HCT116 (cell line): ENCODE measurements at regions not wholly inside any gene's neighbourhood (a gene's known extent, or its start where the extent isn't known, plus 50 kb on each side); places are given as distances from the start of the nearest gene placed in this dataset.

ENCODE experiments used
- ATAC-seq: fragments of 200-7000 bp; cut with Tn5 transposase; 2 replicates; pipeline ENCODE4 v1.9.1; 2020; ENCODE audit warnings: mild to moderate bottlenecking, moderate library complexity
- BruUV-seq: library from RNA; stranded (reverse); fragments of 400-500 nt; replicated peaks from 2 replicates; lab custom pipeline; 2021; lab: Mats Ljungman, UMichigan
- CTCF ChIA-PET: fragments of 300-600 bp; sonication (Branson Sonifier 250); formaldehyde crosslinking; loops from one replicate; lab custom pipeline; 2021; ENCODE audit warnings: antibody characterized with exemption; lab: Charles Lee
- POLR2A ChIA-PET: fragments of 300-600, 350-600 bp; sonication (Branson Sonifier 250); formaldehyde crosslinking; loops from one replicate; lab custom pipeline; 2021; ENCODE audit warnings: antibody characterized with exemption; lab: Charles Lee
- RAD21 ChIA-PET, 2 experiments: fragments of 300-600 bp; sonication (Branson Sonifier 250); formaldehyde crosslinking; loops; one replicate each; lab custom pipeline; 2023; ENCODE audit warnings: low total read pairs in 2 of 2; ENCODE audit not compliant: uncharacterized antibody in 2 of 2, unreplicated experiment in 2 of 2, low non-redundant PET in 1 of 2; lab: Charles Lee
- DNase-seq: peaks from one replicate; pipeline ENCODE4 v3.0.0-alpha.2; 2010; ENCODE audit warnings: low read depth, low spot score
- H2AFZ ChIP-seq: fragments of 200-600 bp; shearing (Covaris generic), sonication (generic); 2 replicates; pipeline ENCODE4 v1.6.1; 2017; ENCODE audit warnings: low read depth, mixed run types, mixed read lengths, antibody characterized with exemption, low read length; ENCODE audit not compliant: poor library complexity, severe bottlenecking
- H3K27ac ChIP-seq: 2 replicates; pipeline ENCODE4 v1.5.1; 2012; ENCODE audit warnings: low read depth, low read length
- H3K27me3 ChIP-seq: fragments of 200-600 bp; sonication (generic); 2 replicates; pipeline ENCODE4 v1.6.1; 2016; ENCODE audit warnings: mixed run types, low read length, mixed read lengths; ENCODE audit not compliant: insufficient read depth
- H3K36me3 ChIP-seq, 2 experiments: fragments of 200-500 bp in 1 of 2; fragments of 200-600 bp in 1 of 2; sonication (Bioruptor generic) in 1 of 2; sonication (generic) in 1 of 2; 2 replicates each; pipeline versions ENCODE4 v1.5.1 to v1.6.1; 2014 to 2016; ENCODE audit warnings: low read length in 2 of 2, inconsistent platforms in 1 of 2, mixed read lengths in 1 of 2, mixed run types in 1 of 2; ENCODE audit not compliant: insufficient read depth in 2 of 2, control insufficient read depth in 1 of 2
- H3K4me1 ChIP-seq, 2 experiments: fragments of 200-600 bp in 1 of 2; sonication (generic) in 1 of 2; 2 replicates each; pipeline versions ENCODE4 v1.5.1 to v1.6.1; 2012 to 2017; ENCODE audit warnings: low read length in 2 of 2, inconsistent platforms in 1 of 2, mild to moderate bottlenecking in 1 of 2, mixed read lengths in 1 of 2, mixed run types in 1 of 2, moderate library complexity in 1 of 2; ENCODE audit not compliant: insufficient read depth in 2 of 2, control insufficient read depth in 1 of 2
- H3K4me2 ChIP-seq: fragments of 200-600 bp; sonication (generic); 2 replicates; pipeline ENCODE4 v1.6.1; 2017; ENCODE audit warnings: mixed run types, low read length, mixed read lengths
- H3K4me3 ChIP-seq, 2 experiments: fragments of 200-600 bp in 1 of 2; sonication (generic) in 1 of 2; replicated peaks in 1 of 2; 2 replicates each; pipeline ENCODE4 v1.5.1; 2011 to 2016; ENCODE audit warnings: low read length in 2 of 2, control low read depth in 1 of 2, low read depth in 1 of 2, mild to moderate bottlenecking in 1 of 2, mixed read lengths in 1 of 2, mixed run types in 1 of 2
- H3K79me2 ChIP-seq: fragments of 200-600 bp; sonication (generic); 2 replicates; pipeline ENCODE4 v1.6.1; 2017; ENCODE audit warnings: mild to moderate bottlenecking, mixed run types, low read length, moderate library complexity, mixed read lengths; ENCODE audit not compliant: insufficient read depth
- H3K9ac ChIP-seq: fragments of 200-600 bp; sonication (generic); 2 replicates; pipeline ENCODE4 v1.6.1; 2016; ENCODE audit warnings: low read length, mixed read lengths
- H3K9me2 ChIP-seq: fragments of 200-600 bp; sonication (generic), shearing (Covaris generic); 2 replicates; pipeline ENCODE4 v1.6.1; 2017; ENCODE audit warnings: mixed run types, mild to moderate bottlenecking, moderate library complexity; ENCODE audit not compliant: insufficient read depth
- H3K9me3 ChIP-seq, 2 experiments: fragments of 200-500 bp in 1 of 2; fragments of 200-600 bp in 1 of 2; sonication (Bioruptor generic) in 1 of 2; sonication (generic) in 1 of 2; 2 replicates each; pipeline ENCODE4 v1.6.1; 2014 to 2017; ENCODE audit warnings: low read length in 2 of 2, mixed read lengths in 2 of 2, inconsistent platforms in 1 of 2, low read depth in 1 of 2, mild to moderate bottlenecking in 1 of 2, mixed run types in 1 of 2, moderate library complexity in 1 of 2; ENCODE audit not compliant: control insufficient read depth in 1 of 2, insufficient read depth in 1 of 2
- H4K20me1 ChIP-seq: fragments of 200-600 bp; sonication (generic), shearing (Covaris generic); 2 replicates; pipeline ENCODE4 v1.6.1; 2017; ENCODE audit warnings: mixed run types, mild to moderate bottlenecking, moderate library complexity; ENCODE audit not compliant: insufficient read depth
- ATF3 ChIP-seq: IDR thresholded peaks from 2 replicates; pipeline ENCODE4 v1.6.1; 2012
- CBX3 ChIP-seq: IDR thresholded peaks from 2 replicates; pipeline ENCODE4 v1.6.1; 2012; ENCODE audit warnings: low read depth
- CEBPB ChIP-seq: IDR thresholded peaks from 2 replicates; pipeline ENCODE4 v1.6.1; 2012; ENCODE audit warnings: low read depth
- CTCF ChIP-seq, 3 experiments: fragments of 200-600 bp in 1 of 3; sonication (generic) in 1 of 3; IDR thresholded peaks in 2 of 3; conservative IDR thresholded peaks in 1 of 3; 2 replicates each; pipeline ENCODE4 v1.5.1; 2012 to 2017; ENCODE audit warnings: low read depth in 2 of 3, low read length in 2 of 3, antibody characterized with exemption in 1 of 3, borderline replicate concordance in 1 of 3, control low read depth in 1 of 3, mild to moderate bottlenecking in 1 of 3, mixed read lengths in 1 of 3, mixed run types in 1 of 3, moderate library complexity in 1 of 3; ENCODE audit not compliant: insufficient read depth in 1 of 3
- EGR1 ChIP-seq: IDR thresholded peaks from 2 replicates; pipeline ENCODE4 v1.6.1; 2012; ENCODE audit warnings: low read depth
- EZH2 ChIP-seq: fragments of 200-600 bp; sonication (generic); IDR thresholded peaks from 2 replicates; pipeline ENCODE4 v1.6.1; 2017; ENCODE audit warnings: antibody characterized with exemption, mixed run types
- EZH2phosphoT487 ChIP-seq: fragments of 200-600 bp; IDR thresholded peaks from 2 replicates; pipeline ENCODE4 v1.6.1; 2018; ENCODE audit warnings: antibody characterized with exemption, borderline replicate concordance
- JUND ChIP-seq: IDR thresholded peaks from 2 replicates; pipeline ENCODE4 v1.6.1; 2012
- MAX ChIP-seq: IDR thresholded peaks from 2 replicates; pipeline ENCODE4 v1.6.1; 2012
- POLR2AphosphoS5 ChIP-seq: IDR thresholded peaks from 2 replicates; pipeline ENCODE4 v1.6.1; 2011; ENCODE audit warnings: mild to moderate bottlenecking, low read depth, low read length, moderate library complexity
- REST ChIP-seq: IDR thresholded peaks from 2 replicates; pipeline ENCODE4 v1.6.1; 2012; ENCODE audit warnings: low read depth
- SIN3A ChIP-seq: IDR thresholded peaks from 2 replicates; pipeline ENCODE4 v1.6.1; 2012; ENCODE audit warnings: low read depth
- SRF ChIP-seq: IDR thresholded peaks from 2 replicates; pipeline ENCODE4 v1.6.1; 2012; ENCODE audit warnings: low read depth
- TCF7L2 ChIP-seq: IDR thresholded peaks from 2 replicates; pipeline ENCODE4 v1.7.0; 2011; ENCODE audit warnings: borderline replicate concordance, inconsistent platforms; ENCODE audit not compliant: insufficient read depth, insufficient read length; ENCODE audit errors: extremely low read depth
- YY1 ChIP-seq: IDR thresholded peaks from 2 replicates; pipeline ENCODE4 v1.6.1; 2011; ENCODE audit warnings: low read length, low read depth, moderate library complexity, mild to moderate bottlenecking; ENCODE audit not compliant: insufficient replicate concordance; ENCODE audit errors: extremely low read depth
- ZBTB33 ChIP-seq: IDR thresholded peaks from 2 replicates; pipeline ENCODE4 v1.6.1; 2011; ENCODE audit warnings: mild to moderate bottlenecking, low read length, moderate library complexity; ENCODE audit not compliant: insufficient replicate concordance; ENCODE audit errors: extremely low read depth
- ZFX ChIP-seq: fragments of 450-650 bp; IDR thresholded peaks from 2 replicates; pipeline ENCODE4 v1.6.1; 2017
- ZNF274 ChIP-seq: fragments of 200-500 bp; sonication (Bioruptor generic); IDR thresholded peaks from 2 replicates; pipeline ENCODE4 v1.6.1; 2014; ENCODE audit warnings: mild to moderate bottlenecking, low read depth, low read length, inconsistent platforms
- intact Hi-C: fragments of 100-400 bp; cut with micrococcal nuclease; formaldehyde crosslinking; loops from 2 replicates; pipeline ENCODE4 v1.10.0; 2022

GRCh38 chr13:47656651-47657050, 344.4 kb downstream of the SUCLA2 start (continued):
- TF ChIP-seq POLR2AphosphoS5 = no peak
- no peak for TF ChIP-seq EZH2
- TF ChIP-seq CTCF (IDR thresholded peaks at IDR 0.05 in 2 of 3, conservative IDR thresholded peaks at IDR 0.05 in 1 of 3; ENCODE audit: borderline replicate concordance in 1 of 3, insufficient read depth in 1 of 3, low read depth in 2 of 3, low read length in 2 of 3) = no peak
- no peak for TF ChIP-seq ATF3
- TF ChIP-seq EZH2phosphoT487 = no peak
- TF ChIP-seq SIN3A = no peak

- ChIA-PET RAD21 (no interaction called here), POLR2A (no interaction called here), CTCF (no interaction called here)
- Histone ChIP-seq H3K36me3 (no peaks in the 10 kb centered on the region), H3K4me2 (no peak overlapping the region), H3K9me3 (no peaks in the 10 kb centered on the region), H3K27ac (no peak overlapping the region), H3K79me2 (no peaks in the 10 kb centered on the region), H3K9me2 (no peaks in the 10 kb centered on the region), H3K9ac (no peak overlapping the region), H3K4me1 (no peaks in the 10 kb centered on the region), H3K4me3 (no peak overlapping the region), H4K20me1 (no peaks in the 10 kb centered on the region), H3K27me3 (no peaks in the 10 kb centered on the region), H2AFZ (no peak overlapping the region)
- intact Hi-C loops = no loop called here
- no peak for DNase-seq
- no peak for ATAC-seq
- no TSS peak for BruUV-seq
- no peak for TF ChIP-seq SRF
- TF ChIP-seq MAX = no peak
- no peak for TF ChIP-seq ZBTB33
- TF ChIP-seq CEBPB = no peak
- no peak for TF ChIP-seq REST
- no peak for TF ChIP-seq SIN3A
- no peak for TF ChIP-seq EZH2phosphoT487
- TF ChIP-seq ZFX = no peak
- TF ChIP-seq EZH2 = no peak
- TF ChIP-seq ZNF274 = no peak
- TF ChIP-seq YY1 = no peak
- TF ChIP-seq EGR1 = no peak
- no peak for TF ChIP-seq ATF3
- no peak for TF ChIP-seq CBX3
- no peak for TF ChIP-seq TCF7L2
- no peak for TF ChIP-seq JUND
These were observed 350.9 kb downstream of the SUCLA2 start for GRCh38 chr13:47650209-47650608.
